HG03103 (cell line): ENCODE measurements at regions not wholly inside any gene's neighbourhood (a gene's known extent, or its start where the extent isn't known, plus 50 kb on each side); places are given as distances from the start of the nearest gene placed in this dataset.

Experiments
- ATAC-seq: cut with Tn5 transposase; IDR thresholded peaks from one replicate; pipeline ENCODE4 v1.9.1; 2021; ENCODE audit warnings: low read depth; ENCODE audit not compliant: unreplicated experiment

DNA sequence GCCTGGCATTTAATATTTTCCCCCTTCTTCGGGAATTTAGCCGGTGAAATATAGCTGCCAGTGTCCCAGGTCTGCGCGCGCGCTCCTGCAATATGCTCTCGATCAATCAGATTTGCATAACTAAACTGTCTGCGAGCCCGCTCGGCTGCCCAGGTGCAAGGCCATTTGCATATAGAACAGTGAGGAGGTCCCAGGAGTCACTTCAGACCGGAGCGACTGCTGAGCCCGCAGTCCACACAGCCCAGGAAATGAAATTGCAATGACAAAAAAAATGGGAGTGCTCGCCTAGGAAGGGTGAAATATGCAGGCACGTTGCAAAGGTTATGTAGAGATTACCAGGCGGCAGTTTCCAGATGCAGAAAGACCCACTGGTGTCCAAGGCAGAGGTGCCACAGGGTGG is 228.5 kb downstream of the VRK1 start:
- no peak for ATAC-seq

DNA sequence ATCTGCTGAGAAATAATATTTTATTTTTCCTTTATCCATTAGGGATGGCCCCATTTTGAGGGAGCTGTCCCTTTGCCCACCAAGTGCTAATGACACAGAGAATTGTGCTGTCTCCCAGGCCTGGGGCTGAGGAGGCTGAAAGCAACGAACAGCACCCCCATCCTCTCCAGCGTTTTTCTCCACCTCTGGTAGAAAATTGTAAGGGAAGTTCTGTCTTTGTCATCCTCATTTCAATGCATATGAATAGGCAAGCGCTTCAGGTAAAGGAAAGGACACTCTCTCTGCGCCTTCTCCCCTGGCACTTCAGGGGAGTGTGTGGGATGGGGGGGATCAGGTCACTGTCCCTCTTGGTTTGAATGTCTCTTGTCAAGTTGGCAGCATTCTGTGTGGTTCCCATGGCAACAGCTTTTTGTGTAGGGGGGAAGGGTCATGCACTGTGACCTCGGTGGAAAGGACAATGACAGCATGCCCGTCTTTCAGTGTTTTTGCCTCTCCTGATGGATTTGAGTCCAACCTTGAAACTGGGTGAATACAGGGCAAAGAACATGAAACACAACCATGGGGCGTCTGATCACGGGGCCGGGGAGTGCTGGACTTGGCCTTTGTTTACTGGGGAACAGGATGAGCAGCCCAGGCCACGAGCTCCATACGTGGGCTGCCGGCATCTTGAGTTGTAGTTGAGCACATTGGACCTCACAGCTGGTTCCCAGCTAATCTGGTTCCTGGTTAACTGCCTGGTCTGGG is 230.2 kb downstream of the VRK1 start:
- ATAC-seq = no peak

DNA sequence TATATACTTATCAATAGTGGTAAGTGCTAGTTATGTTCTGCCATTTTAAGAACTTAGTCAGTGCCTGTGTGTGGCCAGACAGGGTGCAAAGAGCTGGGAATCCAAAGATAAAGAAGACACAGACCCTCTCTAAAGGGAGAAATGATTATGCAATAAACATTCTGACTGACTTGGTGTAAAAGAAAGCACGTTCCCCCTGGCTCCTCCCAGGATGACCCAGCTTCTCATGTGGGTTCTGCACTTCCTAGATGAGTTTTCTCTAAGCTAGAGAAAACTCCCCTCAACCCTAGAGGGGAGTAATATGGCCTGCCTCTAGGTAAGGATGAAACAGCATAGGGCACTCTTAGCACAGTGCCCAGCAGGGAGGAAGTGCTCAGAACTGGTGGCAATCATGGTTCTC is 231.2 kb downstream of the VRK1 start:
- ATAC-seq = no peak

DNA sequence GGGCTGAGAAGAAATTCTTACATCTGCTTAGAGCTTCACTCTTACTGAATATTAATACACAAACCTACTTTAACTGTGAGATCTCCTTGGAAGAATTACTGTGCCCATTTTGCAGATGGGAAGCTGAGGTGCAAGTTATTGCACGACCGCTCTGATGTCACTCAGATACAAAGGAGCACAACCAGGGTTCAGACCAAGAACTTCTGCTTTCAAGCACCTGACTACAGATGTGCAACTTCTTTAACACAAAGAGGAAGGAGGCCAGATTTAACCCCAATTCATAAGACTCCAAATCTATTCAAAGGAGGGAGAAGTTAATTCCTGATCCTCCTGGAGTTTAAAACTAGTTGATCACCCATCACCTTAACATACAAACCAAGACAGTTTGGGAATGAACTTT is 232.6 kb downstream of the VRK1 start:
- no peak for ATAC-seq

DNA sequence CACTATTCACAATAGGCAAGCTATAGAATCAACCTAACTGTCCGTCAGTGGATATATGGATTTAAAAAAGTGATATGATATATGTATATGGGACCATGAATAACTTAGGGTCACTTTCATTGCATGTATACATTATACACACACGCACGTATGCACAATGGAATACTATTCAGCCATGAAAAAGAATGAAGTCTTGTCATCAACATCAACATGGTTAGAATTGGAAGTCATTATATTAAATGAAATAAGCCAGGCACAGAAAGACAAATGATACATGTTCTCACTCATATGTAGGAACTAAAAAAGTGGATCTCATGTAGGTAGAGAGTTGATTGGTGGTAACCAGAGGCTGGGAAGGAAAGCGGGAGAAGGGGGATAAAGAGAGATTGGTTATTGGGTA is 234.3 kb downstream of the VRK1 start:
- no peak for ATAC-seq

DNA sequence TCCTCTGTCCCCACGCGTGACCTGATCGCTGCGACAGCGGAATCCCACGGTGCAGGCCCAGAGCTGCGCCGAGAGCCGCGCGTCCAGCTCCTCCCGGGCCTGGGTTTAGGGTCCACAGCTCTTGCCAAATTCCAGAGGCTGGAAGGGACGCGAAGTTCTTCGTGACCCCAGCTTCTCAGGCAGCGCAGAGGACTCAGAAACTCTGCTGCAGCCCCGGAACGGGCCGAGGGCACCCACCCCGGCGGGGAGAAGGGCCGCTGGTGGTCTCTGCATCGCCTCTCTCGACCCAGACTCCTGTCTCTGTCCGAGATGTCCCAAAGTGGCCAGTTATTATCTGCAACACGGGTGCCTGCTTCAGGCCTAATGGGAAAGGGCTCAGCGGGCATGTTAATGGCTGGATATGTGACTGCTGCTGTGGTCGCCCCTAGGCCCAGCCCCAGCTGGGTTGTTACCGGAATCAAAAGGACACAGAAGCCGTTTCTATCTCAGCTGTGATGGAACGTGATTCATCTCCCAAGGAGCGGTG is 236.4 kb downstream of the VRK1 start:
- no peak for ATAC-seq

DNA sequence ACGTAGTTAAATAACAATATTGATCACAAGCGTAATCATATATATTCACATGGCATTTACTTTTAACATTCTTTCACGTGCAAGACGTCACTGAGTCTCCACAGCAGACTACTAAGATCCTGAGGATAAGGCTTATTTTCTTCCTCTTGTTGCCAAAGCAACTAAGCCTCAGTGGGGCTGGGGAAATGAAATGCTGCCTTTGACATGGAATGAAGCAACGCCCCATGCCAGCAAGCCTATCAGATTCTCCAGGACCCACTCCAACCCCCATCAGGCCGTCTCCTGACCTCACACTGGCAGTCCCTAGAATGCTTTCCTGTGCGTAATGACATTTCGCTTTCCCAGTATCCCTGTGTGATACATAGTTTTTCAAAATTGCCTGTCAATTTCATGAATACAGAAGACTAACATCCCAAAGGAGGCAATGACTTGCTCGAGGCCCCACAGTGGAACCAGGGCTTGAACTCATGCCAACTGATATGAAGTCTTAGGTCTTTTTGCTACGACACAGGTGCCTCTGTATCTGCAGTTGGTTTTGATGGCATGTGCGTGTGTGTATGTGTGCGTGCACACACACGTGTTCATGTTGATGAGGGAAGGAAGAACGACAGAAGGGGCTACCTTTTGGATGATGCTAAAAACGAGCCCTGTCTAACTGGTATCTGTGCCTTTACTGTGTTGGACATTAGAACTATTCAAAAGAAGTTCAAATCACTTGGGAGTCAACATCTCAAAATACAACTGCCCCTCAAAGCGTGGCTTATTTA is 239.1 kb downstream of the VRK1 start:
- ATAC-seq = no peak

DNA sequence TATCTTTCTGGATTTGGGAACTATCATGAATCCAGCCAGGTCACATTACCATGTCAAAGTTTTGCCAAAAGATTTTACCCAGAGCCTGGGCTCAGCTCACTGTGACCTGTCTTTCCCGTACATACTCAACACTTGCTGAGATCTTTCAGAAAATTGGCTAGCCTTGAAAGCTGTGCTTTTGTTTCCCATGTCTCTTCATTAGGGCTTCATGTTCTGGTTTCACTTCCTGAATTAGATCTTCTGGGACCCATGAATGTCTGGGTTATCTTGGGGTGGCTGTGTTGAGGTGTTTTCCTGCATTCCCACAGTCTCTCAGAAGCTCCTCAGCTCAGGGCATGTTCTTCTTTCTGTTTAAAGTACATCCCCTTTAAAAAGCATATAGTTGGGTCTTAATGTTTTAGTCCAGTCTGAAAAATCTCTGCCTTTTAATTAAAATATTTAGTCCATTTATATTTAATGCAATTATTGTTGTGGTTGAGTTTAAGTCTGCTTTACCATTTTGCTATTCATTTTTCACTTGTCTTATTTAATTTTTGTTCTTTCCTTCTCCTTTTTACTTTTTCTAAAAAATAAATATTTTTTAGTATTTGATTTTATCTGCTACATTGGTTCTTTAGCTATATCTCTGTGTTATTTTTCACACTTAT is 242.7 kb downstream of the VRK1 start:
- no peak for ATAC-seq

DNA sequence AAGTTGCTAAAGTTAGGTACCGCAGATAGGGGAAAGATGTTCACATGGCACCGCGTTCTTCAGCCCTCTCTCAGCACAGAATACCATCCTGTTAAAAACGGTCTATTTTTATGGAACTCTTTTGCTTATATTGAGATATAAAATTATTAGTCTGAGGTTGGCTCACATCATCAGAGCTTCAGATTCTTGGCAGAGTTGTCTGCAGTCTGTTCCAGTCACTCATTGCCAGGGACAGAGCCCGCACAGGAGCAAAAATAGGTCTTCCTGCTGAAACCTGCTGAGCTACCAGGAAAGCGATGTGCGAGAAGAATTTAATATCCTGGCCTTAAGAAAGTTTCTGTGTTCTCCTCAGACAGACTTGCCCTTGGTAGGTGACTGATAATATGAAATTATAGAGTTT is 249.8 kb downstream of the VRK1 start:
- no peak for ATAC-seq

DNA sequence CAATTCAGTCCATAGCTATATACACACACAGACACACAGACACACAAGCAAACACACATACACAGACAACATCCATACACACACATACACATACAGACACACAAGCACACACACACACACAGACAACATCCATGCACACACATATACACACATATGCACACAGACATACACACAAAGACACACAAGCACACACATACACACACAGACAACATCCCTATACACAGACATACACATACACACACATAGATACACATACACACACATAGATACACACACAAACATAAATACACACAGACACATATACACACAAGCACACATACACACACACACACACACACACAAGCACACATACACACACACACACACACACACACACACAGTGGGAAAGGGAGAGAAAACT is 254.8 kb downstream of the VRK1 start:
- no peak for ATAC-seq

DNA sequence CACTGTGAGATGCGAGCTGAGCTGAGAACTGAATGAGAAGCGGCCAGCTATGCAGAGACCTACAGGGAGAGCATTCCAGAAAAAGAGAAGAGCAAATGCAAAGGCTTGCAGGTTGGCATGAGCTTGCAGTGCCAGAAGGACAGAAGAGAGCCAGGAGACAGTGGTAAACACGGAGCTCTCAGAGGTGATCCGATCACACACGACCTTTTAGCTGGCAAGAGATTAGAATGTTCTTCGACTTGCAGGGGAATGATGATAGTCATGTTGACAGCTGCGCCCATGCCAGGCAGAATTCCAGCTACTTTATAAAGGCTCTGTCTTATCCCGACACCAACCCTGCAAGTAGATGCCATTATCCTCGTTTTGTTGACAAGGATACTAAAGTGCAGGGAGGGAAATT is 256.8 kb downstream of the VRK1 start:
- ATAC-seq = no peak

DNA sequence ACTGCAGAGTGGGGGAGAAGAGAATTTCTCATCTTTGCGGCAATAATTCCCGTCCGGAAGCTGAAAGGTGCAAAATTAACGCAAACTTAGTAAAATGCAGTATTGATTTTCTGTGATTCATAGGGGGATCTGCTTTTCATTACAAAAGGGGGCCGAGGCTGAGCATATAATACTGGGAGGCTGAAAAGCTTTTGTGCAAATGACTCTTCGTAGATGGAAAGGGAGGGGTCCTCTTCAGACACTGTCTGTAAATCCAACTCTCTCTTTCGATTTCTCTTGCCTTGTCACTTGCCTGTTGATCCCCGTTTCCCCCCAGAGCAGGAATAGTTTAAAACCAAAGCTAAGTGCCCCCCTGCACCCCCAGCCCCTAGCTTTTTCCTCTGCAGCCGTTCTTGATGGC is 258.2 kb downstream of the VRK1 start:
- ATAC-seq = no peak

DNA sequence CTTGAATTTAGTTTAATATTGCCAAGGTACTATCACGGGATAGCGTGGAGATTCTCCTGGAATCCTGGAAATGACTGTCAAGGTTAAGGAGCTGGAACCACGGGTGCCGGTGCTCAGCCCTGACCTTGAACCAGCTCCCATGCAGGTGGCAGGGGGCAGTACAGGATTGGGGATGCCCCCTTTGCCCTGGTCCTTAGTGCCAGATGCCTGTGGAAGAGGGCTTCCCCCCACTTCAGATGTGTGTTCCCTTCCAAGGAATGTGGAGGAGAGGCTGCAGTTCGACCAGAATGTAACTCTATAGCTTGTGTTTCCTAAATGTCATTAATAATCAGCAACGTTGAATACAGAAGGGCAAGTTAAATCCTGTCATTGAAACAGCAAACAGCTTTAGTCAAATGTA is 258.9 kb downstream of the VRK1 start:
- ATAC-seq = no peak

DNA sequence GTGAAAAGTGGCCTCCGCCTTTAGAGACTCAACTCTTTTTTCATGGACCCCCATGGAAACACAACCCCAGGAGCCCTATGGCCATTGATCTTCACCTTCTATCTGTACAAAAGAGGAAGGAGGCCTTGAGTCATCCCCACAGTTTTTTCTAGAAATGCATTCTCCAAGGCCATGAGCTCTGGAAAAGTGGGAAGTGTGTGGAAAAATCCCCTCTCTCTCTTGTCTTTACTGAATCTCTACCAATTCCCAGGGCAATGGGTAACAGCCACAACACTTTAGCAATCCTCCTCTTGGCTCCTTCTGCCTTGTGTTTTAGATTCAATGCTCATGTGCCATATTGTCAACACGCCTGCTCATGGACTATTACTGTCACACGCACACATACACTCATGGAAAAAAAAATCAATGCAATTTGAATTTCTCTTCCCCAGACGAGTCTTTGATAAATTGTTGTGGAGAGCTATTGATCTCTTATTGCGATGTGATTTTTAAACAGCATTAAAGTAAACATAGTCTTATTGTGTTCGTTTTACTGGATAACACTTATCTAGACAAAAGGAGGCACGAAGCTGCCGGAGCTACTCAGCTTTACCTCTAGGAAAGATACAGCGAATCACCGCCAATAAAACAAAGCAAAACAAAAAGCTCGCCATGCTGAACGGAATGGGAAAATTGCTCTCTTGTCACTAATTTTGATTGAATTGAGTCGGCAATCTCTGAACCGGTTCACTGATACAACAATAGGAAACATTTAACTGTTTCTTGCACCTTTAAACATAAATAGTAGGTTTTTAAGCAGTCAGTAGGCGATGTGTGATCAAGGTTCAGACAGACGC is 260.3 kb downstream of the VRK1 start:
- ATAC-seq = no peak

DNA sequence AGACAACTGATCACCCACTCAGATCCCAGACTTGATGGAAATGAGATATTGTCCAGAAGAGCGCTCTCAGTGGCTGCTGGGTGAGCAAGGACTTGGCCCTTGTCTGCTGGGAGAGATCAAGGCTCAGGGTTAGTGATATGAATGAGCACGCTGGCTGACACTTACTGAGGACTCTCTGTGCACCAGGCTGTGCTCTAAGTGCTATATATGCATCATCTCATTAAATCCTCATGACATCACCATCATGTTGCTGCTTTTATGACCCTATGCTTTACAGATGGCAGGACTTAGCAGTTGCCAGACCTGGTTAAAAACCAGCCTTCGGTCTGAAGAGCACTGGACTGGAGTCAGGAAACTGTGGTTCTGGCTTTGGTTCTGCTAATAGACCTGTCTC is 260.9 kb downstream of the VRK1 start:
- ATAC-seq = no peak

DNA sequence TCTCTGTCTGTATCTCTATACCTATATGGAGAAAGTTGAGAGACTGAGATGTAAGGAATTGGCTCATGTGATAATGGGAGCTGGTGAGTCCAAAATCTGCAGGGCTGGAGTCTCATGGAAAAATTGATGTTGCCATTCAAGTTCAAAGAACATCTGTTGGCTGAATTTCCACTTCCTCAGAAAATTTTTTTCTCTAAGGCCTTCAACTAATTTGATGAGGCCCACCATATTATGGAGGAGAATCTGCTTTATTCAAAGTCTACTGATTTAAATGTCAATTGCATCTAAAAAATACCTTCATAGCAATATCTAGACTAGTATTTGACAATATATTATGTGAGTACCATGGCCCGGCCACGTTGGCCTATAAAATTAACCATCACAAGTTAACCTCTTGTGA is 261.4 kb downstream of the VRK1 start:
- no peak for ATAC-seq

DNA sequence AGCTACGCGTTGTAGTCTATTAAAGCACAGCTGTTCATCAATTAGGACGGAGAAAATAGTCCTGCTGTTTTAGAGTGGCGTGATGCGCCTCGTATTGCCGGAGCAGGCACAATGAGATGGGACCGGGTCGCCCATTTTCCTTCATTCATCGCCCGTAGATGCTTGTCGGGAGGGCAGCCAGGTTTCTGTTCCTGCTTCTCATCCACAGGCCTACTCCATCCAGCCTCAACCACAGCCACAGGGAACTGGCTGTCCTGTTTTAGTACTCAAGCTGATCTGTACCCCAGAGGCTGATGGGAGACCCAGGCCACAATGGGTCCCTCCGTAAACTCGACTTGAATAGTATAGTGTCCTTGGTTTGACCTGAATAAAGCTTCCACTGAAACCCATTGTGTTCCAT is 264.0 kb downstream of the VRK1 start:
- ATAC-seq = no peak

DNA sequence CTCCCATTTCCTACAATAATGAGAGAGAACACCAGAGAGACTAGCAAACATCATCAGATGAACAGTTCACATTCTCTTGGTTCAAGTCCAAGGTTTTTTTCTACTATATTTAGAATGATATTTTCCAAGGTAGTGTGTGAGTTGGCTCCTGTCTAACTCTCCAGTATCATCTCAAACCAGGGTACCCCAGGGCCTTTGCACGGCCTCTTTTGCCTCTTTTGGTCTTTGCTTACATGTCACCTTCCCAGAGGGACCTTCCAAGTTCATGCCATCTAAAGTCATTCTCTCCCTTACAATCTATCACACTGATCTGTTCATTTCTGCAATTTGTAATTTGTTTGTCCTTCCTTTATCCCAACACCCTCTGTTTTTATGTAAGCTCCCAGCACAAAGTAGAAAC is 264.5 kb downstream of the VRK1 start:
- no peak for ATAC-seq

DNA sequence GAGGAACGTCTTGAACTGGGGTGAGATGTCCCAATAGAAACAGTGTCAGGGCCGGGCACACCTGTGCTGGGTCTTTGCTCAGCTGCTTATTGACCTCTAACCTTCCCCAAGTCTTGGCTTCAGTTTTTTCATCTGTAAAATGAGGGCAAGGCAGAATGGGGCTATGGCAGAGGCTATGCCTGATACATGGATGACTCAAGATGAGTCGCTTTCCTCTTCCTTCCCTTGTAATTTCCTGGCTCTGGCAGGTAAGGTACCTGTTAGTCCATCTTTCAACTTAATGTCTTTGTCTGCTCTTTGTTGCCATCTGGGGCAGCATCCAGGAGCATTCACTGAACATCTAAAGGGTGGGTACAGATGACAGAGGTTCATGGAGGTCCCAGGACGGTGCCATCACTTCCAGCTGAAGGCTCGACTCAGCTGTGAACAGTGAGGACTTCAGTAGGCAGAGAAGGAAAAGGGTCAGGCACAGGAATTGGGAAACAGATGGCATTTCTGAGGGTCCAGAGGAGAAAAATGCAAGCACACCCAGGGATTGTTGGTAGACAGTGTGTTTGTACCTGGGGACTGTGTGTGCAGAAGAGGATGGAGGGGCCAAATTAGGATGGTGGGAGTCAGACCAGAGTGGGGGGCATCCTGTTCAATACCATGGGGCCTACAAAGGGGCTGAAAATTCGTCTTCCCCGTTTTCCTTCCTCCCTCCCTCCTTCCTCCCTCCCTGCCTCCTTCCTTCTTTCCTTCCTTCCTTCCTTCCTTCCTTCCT is 268.3 kb downstream of the VRK1 start:
- no peak for ATAC-seq
